ENCODE measurements at regions not wholly inside any gene's neighbourhood (a gene's known extent, or its start where the extent isn't known, plus 50 kb on each side); places are given as distances from the start of the nearest gene placed in this dataset.

GRCh38 chr1:98277118-98277517 is 356.3 kb upstream of the DPYD start:
- Histone ChIP-seq H3K4me1 (ENCODE audit: control insufficient read depth, insufficient read depth, low read length, unreplicated experiment) (no peaks in the 10 kb centered on the region), H3K4me3 (ENCODE audit: low read depth, low read length) (no peak overlapping the region), H3K36me3 (ENCODE audit: insufficient read depth, low read length) (no peaks in the 10 kb centered on the region), H3K79me2 (ENCODE audit: control insufficient read depth, insufficient read depth, low read length, unreplicated experiment) (no peaks in the 10 kb centered on the region), H2AFZ (ENCODE audit: low read length, unreplicated experiment) (no peak overlapping the region), H3K27me3 (ENCODE audit: insufficient read depth, low read length) (no peaks in the 10 kb centered on the region), H3K27ac (ENCODE audit: low read depth, low read length) (no peak overlapping the region)

GRCh38 chr1:98276514-98276913 is 355.7 kb upstream of the DPYD start:
- H2AFZ ChIP-seq (ENCODE audit: low read length, unreplicated experiment): no peak overlapping the region
- no peaks in the 10 kb centered on the region for H3K36me3 ChIP-seq (ENCODE audit: insufficient read depth, low read length)
- no peak overlapping the region for H3K27ac ChIP-seq (ENCODE audit: low read depth, low read length)
- H3K79me2 ChIP-seq (ENCODE audit: control insufficient read depth, insufficient read depth, low read length, unreplicated experiment): no peaks in the 10 kb centered on the region
- H3K27me3 ChIP-seq (ENCODE audit: insufficient read depth, low read length): no peaks in the 10 kb centered on the region
- no peak overlapping the region for H3K4me3 ChIP-seq (ENCODE audit: low read depth, low read length)
- no peaks in the 10 kb centered on the region for H3K4me1 ChIP-seq (ENCODE audit: control insufficient read depth, insufficient read depth, low read length, unreplicated experiment)

- Histone ChIP-seq H3K36me3 (ENCODE audit: insufficient read depth, low read length) (no peaks in the 10 kb centered on the region), H3K4me3 (ENCODE audit: low read depth, low read length) (no peak overlapping the region), H3K27ac (ENCODE audit: low read depth, low read length) (no peak overlapping the region), H3K79me2 (ENCODE audit: control insufficient read depth, insufficient read depth, low read length, unreplicated experiment) (no peaks in the 10 kb centered on the region), H3K27me3 (ENCODE audit: insufficient read depth, low read length) (no peaks in the 10 kb centered on the region), H2AFZ (ENCODE audit: low read length, unreplicated experiment) (no peak overlapping the region), H3K4me1 (ENCODE audit: control insufficient read depth, insufficient read depth, low read length, unreplicated experiment) (peaks cover 6% of the 10 kb centered on the region)
These were observed 347.5 kb upstream of the DPYD start for GRCh38 chr1:98268316-98268715.

DNA sequence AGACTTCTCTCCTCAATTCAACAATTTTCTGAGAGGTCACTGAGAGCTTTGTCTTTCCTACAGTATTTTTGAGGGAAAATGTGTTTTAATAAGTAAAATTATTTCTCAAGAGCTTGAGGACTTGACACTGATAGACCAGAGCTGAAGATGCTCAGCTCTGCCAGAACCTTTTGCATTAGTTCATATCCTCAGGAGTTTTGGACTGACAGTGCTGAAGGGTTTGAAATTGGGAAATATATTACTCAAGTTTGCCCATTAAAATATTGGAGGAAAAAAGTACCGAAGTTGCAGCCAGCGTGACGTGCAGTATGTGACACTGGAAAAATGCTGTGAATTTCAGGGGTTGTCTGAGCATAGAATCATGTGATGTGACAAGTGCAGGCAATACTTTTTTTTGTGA is 346.6 kb upstream of the DPYD start:
- Histone ChIP-seq H3K36me3 (ENCODE audit: insufficient read depth, low read length) (no peaks in the 10 kb centered on the region), H2AFZ (ENCODE audit: low read length, unreplicated experiment) (no peak overlapping the region), H3K27ac (ENCODE audit: low read depth, low read length) (no peak overlapping the region), H3K79me2 (ENCODE audit: control insufficient read depth, insufficient read depth, low read length, unreplicated experiment) (no peaks in the 10 kb centered on the region), H3K4me3 (ENCODE audit: low read depth, low read length) (no peak overlapping the region), H3K4me1 (ENCODE audit: control insufficient read depth, insufficient read depth, low read length, unreplicated experiment) (peaks cover 9% of the 10 kb centered on the region), H3K27me3 (ENCODE audit: insufficient read depth, low read length) (no peaks in the 10 kb centered on the region)

DNA sequence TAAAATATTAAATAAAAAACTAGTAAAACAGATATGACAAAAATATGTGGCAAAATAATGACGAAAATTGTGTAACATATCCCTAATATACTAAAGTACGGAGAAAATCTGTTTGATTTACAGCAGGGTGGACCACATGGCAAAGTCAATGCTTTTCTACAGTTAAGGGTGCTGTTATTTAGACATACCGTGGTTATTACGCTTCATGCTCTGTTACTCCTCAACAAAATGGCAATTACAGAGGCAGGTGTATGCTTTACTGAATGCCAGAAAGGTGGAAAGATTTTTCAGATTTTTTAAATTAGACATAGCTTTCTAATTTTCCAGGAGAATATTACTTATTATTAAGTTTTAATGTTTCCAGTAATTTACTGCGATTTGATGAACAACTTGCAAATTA is 343.9 kb upstream of the DPYD start:
- no peaks in the 10 kb centered on the region for H3K79me2 ChIP-seq (ENCODE audit: control insufficient read depth, insufficient read depth, low read length, unreplicated experiment)
- peaks cover 9% of the 10 kb centered on the region for H3K4me1 ChIP-seq (ENCODE audit: control insufficient read depth, insufficient read depth, low read length, unreplicated experiment)
- H3K27me3 ChIP-seq (ENCODE audit: insufficient read depth, low read length): no peaks in the 10 kb centered on the region
- H3K4me3 ChIP-seq (ENCODE audit: low read depth, low read length): no peak overlapping the region
- H3K27ac ChIP-seq (ENCODE audit: low read depth, low read length): no peak overlapping the region
- no peak overlapping the region for H2AFZ ChIP-seq (ENCODE audit: low read length, unreplicated experiment)
- no peaks in the 10 kb centered on the region for H3K36me3 ChIP-seq (ENCODE audit: insufficient read depth, low read length)

DNA sequence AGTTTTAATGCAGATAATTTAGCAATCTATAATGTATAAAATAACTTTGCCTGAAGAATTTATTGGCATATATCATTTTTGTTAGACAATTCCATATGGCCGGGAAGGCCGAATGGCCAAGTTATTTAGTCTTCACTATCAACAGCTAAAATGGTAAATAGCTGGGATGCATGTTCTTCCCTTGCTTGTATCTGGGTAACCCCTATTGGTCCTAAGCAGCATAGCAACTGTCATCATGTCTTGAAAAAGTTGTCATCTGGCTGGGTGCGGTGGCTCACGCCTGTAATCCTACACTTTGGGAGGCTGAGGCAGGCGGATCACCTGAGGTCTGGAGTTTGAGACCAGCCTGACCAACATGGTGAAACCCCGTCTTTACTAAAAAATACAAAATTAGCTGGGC is 340.0 kb upstream of the DPYD start:
- H3K27me3 ChIP-seq (ENCODE audit: insufficient read depth, low read length): no peaks in the 10 kb centered on the region
- peaks cover 9% of the 10 kb centered on the region for H3K4me1 ChIP-seq (ENCODE audit: control insufficient read depth, insufficient read depth, low read length, unreplicated experiment)
- no peaks in the 10 kb centered on the region for H3K36me3 ChIP-seq (ENCODE audit: insufficient read depth, low read length)
- no peaks in the 10 kb centered on the region for H3K79me2 ChIP-seq (ENCODE audit: control insufficient read depth, insufficient read depth, low read length, unreplicated experiment)
- no peak overlapping the region for H3K4me3 ChIP-seq (ENCODE audit: low read depth, low read length)
- H3K27ac ChIP-seq (ENCODE audit: low read depth, low read length): no peak overlapping the region
- H2AFZ ChIP-seq (ENCODE audit: low read length, unreplicated experiment): no peak overlapping the region

DNA sequence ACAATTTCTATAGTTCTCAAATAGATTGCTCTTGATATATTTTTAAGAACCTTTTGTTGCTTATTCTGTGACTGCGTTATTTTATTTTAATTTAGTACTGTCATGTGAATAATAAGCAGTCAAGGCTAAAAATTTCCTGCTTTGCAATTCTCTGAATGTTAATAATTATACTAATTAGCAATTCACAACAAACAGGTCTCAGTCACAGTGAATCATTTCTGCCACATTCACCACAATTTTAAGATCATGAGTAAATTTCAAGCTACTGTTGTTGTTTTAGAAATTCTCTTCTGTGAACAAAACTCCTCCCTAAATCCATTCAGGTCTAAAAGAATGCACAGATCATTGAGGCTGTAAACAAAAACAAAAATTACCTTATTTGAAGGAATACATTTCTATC is 339.6 kb upstream of the DPYD start:
- H2AFZ ChIP-seq (ENCODE audit: low read length, unreplicated experiment): no peak overlapping the region
- no peaks in the 10 kb centered on the region for H3K36me3 ChIP-seq (ENCODE audit: insufficient read depth, low read length)
- H3K4me1 ChIP-seq (ENCODE audit: control insufficient read depth, insufficient read depth, low read length, unreplicated experiment): peaks cover 9% of the 10 kb centered on the region
- no peaks in the 10 kb centered on the region for H3K79me2 ChIP-seq (ENCODE audit: control insufficient read depth, insufficient read depth, low read length, unreplicated experiment)
- H3K27ac ChIP-seq (ENCODE audit: low read depth, low read length): no peak overlapping the region
- no peak overlapping the region for H3K4me3 ChIP-seq (ENCODE audit: low read depth, low read length)
- no peaks in the 10 kb centered on the region for H3K27me3 ChIP-seq (ENCODE audit: insufficient read depth, low read length)

- no peak overlapping the region for H3K27ac ChIP-seq (ENCODE audit: low read depth, low read length)
- no peaks in the 10 kb centered on the region for H3K27me3 ChIP-seq (ENCODE audit: insufficient read depth, low read length)
- H3K79me2 ChIP-seq (ENCODE audit: control insufficient read depth, insufficient read depth, low read length, unreplicated experiment): no peaks in the 10 kb centered on the region
- H2AFZ ChIP-seq (ENCODE audit: low read length, unreplicated experiment): no peak overlapping the region
- no peak overlapping the region for H3K4me3 ChIP-seq (ENCODE audit: low read depth, low read length)
- no peaks in the 10 kb centered on the region for H3K4me1 ChIP-seq (ENCODE audit: control insufficient read depth, insufficient read depth, low read length, unreplicated experiment)
- no peaks in the 10 kb centered on the region for H3K36me3 ChIP-seq (ENCODE audit: insufficient read depth, low read length)
These were observed 335.9 kb upstream of the DPYD start for GRCh38 chr1:98256700-98257099.

- H3K4me3 ChIP-seq (ENCODE audit: low read depth, low read length): no peak overlapping the region
- H2AFZ ChIP-seq (ENCODE audit: low read length, unreplicated experiment): no peak overlapping the region
- H3K79me2 ChIP-seq (ENCODE audit: control insufficient read depth, insufficient read depth, low read length, unreplicated experiment): no peaks in the 10 kb centered on the region
These were observed 332.3 kb upstream of the DPYD start for GRCh38 chr1:98253145-98253544.

DNA sequence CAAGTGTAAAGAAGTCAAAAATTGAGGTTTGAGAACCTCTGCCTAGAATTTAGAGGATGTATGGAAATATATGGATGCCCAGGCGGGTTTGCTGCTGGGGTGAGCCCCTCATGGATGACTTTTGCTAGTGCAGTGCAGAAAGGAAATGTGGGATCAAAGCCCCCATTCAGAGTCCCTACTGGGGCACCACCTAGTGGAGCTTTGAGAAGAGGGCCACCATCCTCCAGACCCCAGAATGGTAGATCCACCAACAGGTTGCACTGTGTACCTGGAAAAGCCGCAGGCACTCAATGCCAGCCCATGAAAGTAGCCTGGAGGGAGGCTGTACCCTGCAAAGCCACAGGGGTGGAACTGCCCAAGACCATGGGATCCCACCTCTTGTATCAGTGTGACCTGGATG is 330.7 kb upstream of the DPYD start:
- H2AFZ ChIP-seq (ENCODE audit: low read length, unreplicated experiment): no peak overlapping the region

More at GRCh38 chr1:98253145-98253544, 332.3 kb upstream of the DPYD start:
- Histone ChIP-seq H3K4me1 (ENCODE audit: control insufficient read depth, insufficient read depth, low read length, unreplicated experiment) (no peaks in the 10 kb centered on the region), H3K27me3 (ENCODE audit: insufficient read depth, low read length) (no peaks in the 10 kb centered on the region), H3K27ac (ENCODE audit: low read depth, low read length) (no peak overlapping the region), H3K36me3 (ENCODE audit: insufficient read depth, low read length) (no peaks in the 10 kb centered on the region)

DNA sequence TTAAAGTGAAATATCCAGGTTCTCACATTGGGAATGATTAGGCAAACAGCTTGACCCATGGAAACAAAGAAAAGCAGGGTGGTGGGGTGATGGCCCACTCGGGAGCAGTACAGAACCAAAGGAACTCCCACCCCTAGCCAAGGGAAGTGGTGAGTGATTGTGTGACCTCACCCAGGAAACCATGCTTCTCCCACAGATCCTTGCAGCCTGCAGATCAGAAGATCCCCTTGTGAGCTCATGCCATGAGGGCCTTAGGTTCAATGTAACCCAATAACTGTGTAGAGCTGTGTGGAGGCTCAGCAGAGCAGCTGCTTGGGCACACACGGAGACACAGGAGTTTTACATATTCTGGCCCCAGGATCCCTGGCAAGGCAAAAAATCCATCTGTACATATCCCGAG is 311.8 kb upstream of the DPYD start:
- Histone ChIP-seq H3K27me3 (ENCODE audit: insufficient read depth, low read length) (no peaks in the 10 kb centered on the region), H2AFZ (ENCODE audit: low read length, unreplicated experiment) (no peak overlapping the region), H3K27ac (ENCODE audit: low read depth, low read length) (no peak overlapping the region), H3K79me2 (ENCODE audit: control insufficient read depth, insufficient read depth, low read length, unreplicated experiment) (no peaks in the 10 kb centered on the region), H3K4me3 (ENCODE audit: low read depth, low read length) (no peak overlapping the region), H3K4me1 (ENCODE audit: control insufficient read depth, insufficient read depth, low read length, unreplicated experiment) (no peaks in the 10 kb centered on the region), H3K36me3 (ENCODE audit: insufficient read depth, low read length) (no peaks in the 10 kb centered on the region)

More for the DNA sequence above, 330.7 kb upstream of the DPYD start:
- H3K4me1 ChIP-seq (ENCODE audit: control insufficient read depth, insufficient read depth, low read length, unreplicated experiment): no peaks in the 10 kb centered on the region
- H3K27me3 ChIP-seq (ENCODE audit: insufficient read depth, low read length): no peaks in the 10 kb centered on the region
- no peak overlapping the region for H3K4me3 ChIP-seq (ENCODE audit: low read depth, low read length)
- no peak overlapping the region for H3K27ac ChIP-seq (ENCODE audit: low read depth, low read length)
- no peaks in the 10 kb centered on the region for H3K79me2 ChIP-seq (ENCODE audit: control insufficient read depth, insufficient read depth, low read length, unreplicated experiment)
- no peaks in the 10 kb centered on the region for H3K36me3 ChIP-seq (ENCODE audit: insufficient read depth, low read length)

All from ACC112 (cell line).